ENCODE measurements at regions not wholly inside any gene's neighbourhood (a gene's known extent, or its start where the extent isn't known, plus 50 kb on each side); places are given as distances from the start of the nearest gene placed in this dataset.
A peak's percentile ranks its signal among the peaks of the same experiment; 100 is the strongest.

DNA sequence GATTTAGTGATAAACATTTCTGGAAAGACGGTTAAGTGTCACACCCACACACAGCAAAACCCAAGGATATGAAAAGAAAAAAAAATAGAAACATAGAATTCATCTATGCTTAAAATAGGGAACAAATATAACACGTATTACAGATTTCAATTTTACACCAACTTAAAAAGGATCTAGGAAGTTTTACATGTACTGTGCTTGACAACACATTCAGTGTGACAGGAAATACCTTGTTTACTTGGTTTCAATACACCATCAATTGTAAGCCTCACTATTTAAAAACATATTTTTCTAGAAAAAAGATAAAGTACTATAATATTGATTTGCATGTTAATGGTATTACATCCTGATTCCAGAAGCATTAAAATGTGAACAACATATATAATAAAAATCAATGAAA is 77.0 kb upstream of the SPRY1 start:
- Histone ChIP-seq H3K4me1 (ENCODE audit: control insufficient read depth, insufficient read depth, low read length) (no peaks in the 10 kb centered on the region), H3K27me3 (ENCODE audit: control insufficient read depth, insufficient read depth) (no peaks in the 10 kb centered on the region), H3K9me3 (ENCODE audit: control insufficient read depth, low read length) (no peaks in the 10 kb centered on the region), H3K4me3 (ENCODE audit: low read length) (no peak overlapping the region), H3K27ac (ENCODE audit: low read length) (no peak overlapping the region)
- ATAC-seq (no peak), DNase-seq (no peak)
- WGBS, result 83% methylated on average over 2 of the region's 2 CpGs
- intact Hi-C loops (cut with DNase I), result no loop called here

DNA sequence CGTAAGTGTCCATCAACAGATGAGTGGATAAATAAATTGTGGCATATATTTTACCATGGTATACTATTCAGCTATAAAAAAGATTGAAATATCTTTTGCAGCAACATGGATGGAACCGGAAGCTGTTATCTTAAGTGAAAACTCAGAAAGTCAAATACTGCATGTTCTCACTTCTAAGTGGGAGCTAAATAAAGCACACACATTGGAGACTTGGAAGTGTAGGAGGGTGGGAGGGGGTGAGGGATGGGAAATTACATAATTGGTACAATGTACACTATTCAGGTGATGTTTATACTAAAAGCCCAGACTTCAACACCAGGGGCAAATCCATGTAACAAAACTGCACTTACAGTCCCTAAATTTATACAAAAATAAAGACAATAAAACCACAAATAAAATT is 72.6 kb upstream of the SPRY1 start:
- Histone ChIP-seq H3K4me3 (ENCODE audit: low read length) (no peak overlapping the region), H3K27me3 (ENCODE audit: control insufficient read depth, insufficient read depth) (no peaks in the 10 kb centered on the region), H3K4me1 (ENCODE audit: control insufficient read depth, insufficient read depth, low read length) (no peaks in the 10 kb centered on the region), H3K9me3 (ENCODE audit: control insufficient read depth, low read length) (no peaks in the 10 kb centered on the region), H3K27ac (ENCODE audit: low read length) (no peak overlapping the region)
- ATAC-seq (no peak), DNase-seq (no peak)
- intact Hi-C loops (cut with DNase I), result no loop called here
- 72% methylated on average over 2 of the region's 2 CpGs for WGBS

DNA sequence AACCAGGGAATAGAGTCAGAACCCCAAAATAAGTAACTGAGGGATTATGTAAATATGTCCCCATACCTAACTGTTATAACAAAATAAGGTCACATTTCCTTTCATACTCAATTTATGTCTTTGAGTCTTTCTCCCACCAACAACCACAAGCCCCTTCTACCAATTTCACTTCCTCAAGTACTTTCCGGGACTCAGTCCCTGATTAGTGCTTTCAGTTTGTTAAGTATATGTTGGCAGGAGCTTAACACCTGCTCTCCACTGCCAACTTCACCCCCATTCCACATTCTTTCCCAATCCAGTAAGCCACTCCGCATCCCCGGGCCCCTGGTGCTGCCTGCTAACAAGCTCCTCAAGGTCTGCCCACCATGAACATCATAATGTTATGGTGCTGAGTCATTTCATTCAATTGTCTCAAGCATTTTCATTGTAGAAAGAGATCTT is 71.3 kb upstream of the SPRY1 start:
- WGBS, result 60% methylated on average over 3 of the region's 3 CpGs
- no peaks in the 10 kb centered on the region for H3K9me3 ChIP-seq (ENCODE audit: control insufficient read depth, low read length)
- intact Hi-C loops (cut with DNase I), result no loop called here
- no peak for DNase-seq
- no peak overlapping the region for H3K27ac ChIP-seq (ENCODE audit: low read length)
- no peak overlapping the region for H3K4me3 ChIP-seq (ENCODE audit: low read length)
- ATAC-seq, result no peak
- no peaks in the 10 kb centered on the region for H3K4me1 ChIP-seq (ENCODE audit: control insufficient read depth, insufficient read depth, low read length)
- H3K27me3 ChIP-seq (ENCODE audit: control insufficient read depth, insufficient read depth), result no peaks in the 10 kb centered on the region

DNA sequence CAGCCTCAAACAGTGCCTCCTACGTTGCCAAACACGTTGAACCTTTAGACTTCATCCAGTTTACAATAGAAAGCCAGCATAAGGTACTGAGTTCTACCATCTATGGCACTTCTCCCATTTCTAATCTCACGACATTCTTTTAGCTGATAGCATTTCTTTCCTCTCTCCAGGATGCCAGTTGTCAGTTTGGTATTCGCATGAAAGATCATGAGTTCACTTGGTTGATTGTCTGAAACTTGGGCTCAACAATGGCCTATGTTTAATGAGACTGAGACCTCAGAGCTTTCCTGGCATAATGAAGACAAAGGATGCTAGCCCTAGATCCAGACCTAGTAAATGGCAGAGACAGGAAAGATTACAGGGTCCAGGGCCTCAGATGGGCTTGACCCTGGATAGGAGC is 69.2 kb upstream of the SPRY1 start:
- 63% methylated on average over 4 of the region's 4 CpGs for WGBS
- intact Hi-C loops (cut with DNase I), result no loop called here
- no peaks in the 10 kb centered on the region for H3K4me1 ChIP-seq (ENCODE audit: control insufficient read depth, insufficient read depth, low read length)

DNA sequence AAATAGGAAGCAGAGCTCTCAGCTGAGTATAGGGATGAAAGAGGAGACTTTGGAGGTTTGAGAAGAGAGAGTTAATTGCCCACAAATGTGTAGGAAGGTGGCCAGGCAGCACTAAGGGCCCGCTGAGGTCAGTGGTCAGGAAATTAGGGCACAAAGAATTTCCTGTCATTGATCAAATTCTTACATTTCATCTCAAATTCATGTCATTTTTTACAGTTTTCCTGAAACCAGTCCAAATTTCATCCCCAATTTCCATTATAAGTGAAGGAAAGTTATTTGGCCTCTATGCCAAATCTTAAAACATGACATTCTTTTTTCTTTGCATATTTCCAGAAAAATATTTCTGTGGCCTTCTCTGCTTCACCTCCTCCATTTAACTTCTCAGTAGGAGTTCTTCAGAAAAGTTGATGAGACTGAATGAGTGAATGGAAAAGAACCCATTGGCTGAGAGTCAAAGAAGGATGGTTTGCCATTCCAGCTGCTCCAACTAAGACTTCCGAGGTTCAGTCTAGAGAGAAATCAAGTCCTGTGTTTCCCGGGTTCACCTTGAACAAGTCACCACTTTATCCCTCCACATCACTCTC is 68.7 kb upstream of the SPRY1 start:
- intact Hi-C loops (cut with DNase I), result no loop called here
- no peaks in the 10 kb centered on the region for H3K27me3 ChIP-seq (ENCODE audit: control insufficient read depth, insufficient read depth)
- no peak overlapping the region for H3K4me3 ChIP-seq (ENCODE audit: low read length)
- DNase-seq (no peak), ATAC-seq (no peak)
- no peaks in the 10 kb centered on the region for H3K4me1 ChIP-seq (ENCODE audit: control insufficient read depth, insufficient read depth, low read length)
- H3K27ac ChIP-seq (ENCODE audit: low read length), result no peak overlapping the region
- WGBS, result 52% methylated on average over 3 of the region's 3 CpGs
- H3K9me3 ChIP-seq (ENCODE audit: control insufficient read depth, low read length), result no peaks in the 10 kb centered on the region

More for the DNA sequence above, 69.2 kb upstream of the SPRY1 start:
- DNase-seq, result no peak
- ATAC-seq, result no peak
- Histone ChIP-seq H3K4me3 (ENCODE audit: low read length) (no peak overlapping the region), H3K27ac (ENCODE audit: low read length) (no peak overlapping the region), H3K27me3 (ENCODE audit: control insufficient read depth, insufficient read depth) (no peaks in the 10 kb centered on the region), H3K9me3 (ENCODE audit: control insufficient read depth, low read length) (no peaks in the 10 kb centered on the region)

DNA sequence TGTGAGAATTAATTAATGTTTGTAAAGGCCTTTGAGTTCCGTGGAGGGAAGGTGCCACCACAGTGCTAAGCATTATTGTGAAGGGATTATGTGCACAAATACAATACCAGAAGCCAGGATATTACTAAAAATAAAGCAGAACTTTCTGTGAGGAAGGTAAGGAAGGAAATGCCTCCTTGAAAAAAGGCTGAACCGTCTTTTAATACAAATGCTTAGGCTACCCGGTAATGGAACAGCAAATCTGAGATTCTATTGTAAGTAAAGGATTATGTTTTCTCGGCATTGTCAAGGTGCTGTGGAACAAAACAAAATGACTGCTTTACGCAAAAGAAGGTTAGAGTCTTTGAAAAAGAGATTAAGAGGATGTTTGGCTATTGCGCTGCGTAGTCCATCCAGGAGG is 57.9 kb upstream of the SPRY1 start:
- ATAC-seq, result no peak
- Histone ChIP-seq H3K4me1 (ENCODE audit: control insufficient read depth, insufficient read depth, low read length) (peaks cover 3% of the 10 kb centered on the region), H3K27me3 (ENCODE audit: control insufficient read depth, insufficient read depth) (no peaks in the 10 kb centered on the region), H3K9me3 (ENCODE audit: control insufficient read depth, low read length) (no peaks in the 10 kb centered on the region), H3K27ac (ENCODE audit: low read length) (peak overlapping the region; percentile 42), H3K4me3 (ENCODE audit: low read length) (no peak overlapping the region)
- no peak for DNase-seq
- WGBS, result 69% methylated on average over 7 of the region's 7 CpGs
- intact Hi-C loops (cut with DNase I), result no loop called here

DNA sequence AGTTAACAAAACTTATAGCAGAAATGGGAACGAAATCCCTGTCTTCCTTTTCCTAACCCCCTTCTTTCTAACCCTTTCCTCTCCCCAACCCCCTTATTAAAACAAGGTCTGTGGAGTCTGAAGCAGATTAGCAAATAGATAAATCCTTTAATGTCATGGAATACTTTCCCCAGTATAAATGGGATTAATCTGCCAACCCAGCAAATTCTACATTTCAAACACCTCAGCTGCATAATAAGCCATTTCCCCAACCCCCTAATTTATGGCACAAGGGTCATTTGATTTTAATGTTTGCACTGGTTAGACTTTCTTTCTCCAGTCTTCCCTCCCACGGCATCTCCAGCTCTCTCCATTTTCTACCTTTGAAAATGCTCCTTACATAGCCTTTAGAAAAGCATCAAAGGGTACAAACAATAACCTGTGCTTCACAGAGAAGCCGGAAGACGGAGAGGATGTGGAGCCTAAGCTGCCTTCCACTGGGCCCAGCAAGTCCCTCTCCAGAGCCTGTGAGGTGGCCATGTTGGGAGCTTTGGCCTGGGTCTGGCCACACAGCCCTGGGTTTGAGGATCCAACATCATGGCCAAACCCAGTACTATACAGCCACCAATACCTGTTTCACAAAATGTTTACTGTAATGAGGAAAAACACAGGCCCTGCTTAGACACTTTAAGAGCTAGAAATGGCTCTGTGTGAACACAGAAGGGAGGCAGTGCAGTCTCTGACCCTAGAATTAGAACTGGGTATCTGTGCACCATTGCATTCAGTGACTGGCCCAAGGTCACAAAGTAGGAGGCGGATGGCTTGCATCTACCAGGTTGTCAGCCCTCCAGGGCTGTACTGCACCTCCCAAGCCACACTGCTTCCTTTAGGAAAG is 56.9 kb upstream of the SPRY1 start:
- H3K4me1 ChIP-seq (ENCODE audit: control insufficient read depth, insufficient read depth, low read length), result peaks cover 3% of the 10 kb centered on the region
- H3K4me3 ChIP-seq (ENCODE audit: low read length), result no peak overlapping the region
- DNase-seq (no peak), ATAC-seq (peak in 1 of 2 donors; percentile 46)
- intact Hi-C loops (cut with DNase I), result loop anchor here in 1 of 4 donors (10.0 kb wide), 1 partner anchor 95 kb away; no protein-coding TSS in a partner anchor
- WGBS, result 87% methylated on average over 5 of the region's 5 CpGs
- H3K27me3 ChIP-seq (ENCODE audit: control insufficient read depth, insufficient read depth), result no peaks in the 10 kb centered on the region
- peak overlapping the region; percentile 81 for H3K27ac ChIP-seq (ENCODE audit: low read length)
- H3K9me3 ChIP-seq (ENCODE audit: control insufficient read depth, low read length), result no peaks in the 10 kb centered on the region

DNA sequence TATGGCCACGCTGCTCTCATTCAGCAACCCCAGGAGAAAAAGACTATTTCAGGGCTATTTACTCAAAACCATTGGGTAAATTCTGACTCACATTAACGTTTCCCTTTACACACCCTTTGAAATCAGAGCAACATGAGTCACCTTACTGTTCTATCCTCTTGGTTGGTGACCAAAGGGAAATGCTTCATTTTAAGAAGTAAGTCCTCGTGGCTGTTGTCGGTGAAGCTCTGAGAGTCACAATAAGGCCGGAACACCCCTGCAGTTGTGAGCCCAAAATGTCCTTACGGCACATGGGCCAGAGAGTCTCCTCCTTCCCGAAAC is 56.3 kb upstream of the SPRY1 start:
- no peak overlapping the region for H3K27ac ChIP-seq (ENCODE audit: low read length)
- intact Hi-C loops (cut with DNase I), result loop anchor here in 1 of 4 donors (10.0 kb wide), 1 partner anchor 96 kb away; no protein-coding TSS in a partner anchor
- 74% methylated on average over 7 of the region's 7 CpGs for WGBS
- DNase-seq, result no peak
- H3K27me3 ChIP-seq (ENCODE audit: control insufficient read depth, insufficient read depth), result no peaks in the 10 kb centered on the region
- ATAC-seq, result peak; percentile 40 to 85
- peaks cover 3% of the 10 kb centered on the region for H3K4me1 ChIP-seq (ENCODE audit: control insufficient read depth, insufficient read depth, low read length)
- no peaks in the 10 kb centered on the region for H3K9me3 ChIP-seq (ENCODE audit: control insufficient read depth, low read length)
- no peak overlapping the region for H3K4me3 ChIP-seq (ENCODE audit: low read length)

DNA sequence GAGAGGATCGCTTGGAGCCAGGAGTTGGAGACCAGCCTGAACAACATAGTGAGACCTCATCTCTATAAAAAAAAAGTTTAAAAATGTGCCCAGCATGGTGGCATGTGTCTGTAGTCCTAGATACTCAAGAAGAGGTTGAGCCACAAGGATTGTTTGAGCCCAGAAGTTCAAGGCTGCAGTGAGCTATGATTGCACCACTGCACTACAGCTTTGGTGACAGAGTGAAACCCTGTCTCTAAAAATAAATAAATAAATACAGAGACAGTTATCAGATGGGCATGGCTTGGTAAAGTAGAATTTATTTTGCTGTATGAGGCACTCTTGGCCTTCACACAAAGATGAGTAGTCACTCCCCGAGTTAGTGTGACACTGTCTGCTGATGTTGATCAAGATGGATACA is 54.1 kb upstream of the SPRY1 start:
- no peak for ATAC-seq
- DNase-seq, result no peak
- intact Hi-C loops (cut with DNase I), result loop anchor here in 1 of 4 donors (10.0 kb wide), 1 partner anchor 98 kb away; no protein-coding TSS in a partner anchor
- Histone ChIP-seq H3K4me3 (ENCODE audit: low read length) (no peak overlapping the region), H3K4me1 (ENCODE audit: control insufficient read depth, insufficient read depth, low read length) (peaks cover 3% of the 10 kb centered on the region), H3K27ac (ENCODE audit: low read length) (no peak overlapping the region), H3K9me3 (ENCODE audit: control insufficient read depth, low read length) (no peaks in the 10 kb centered on the region), H3K27me3 (ENCODE audit: control insufficient read depth, insufficient read depth) (no peaks in the 10 kb centered on the region)
- WGBS, result 69% methylated on average over 2 of the region's 2 CpGs

DNA sequence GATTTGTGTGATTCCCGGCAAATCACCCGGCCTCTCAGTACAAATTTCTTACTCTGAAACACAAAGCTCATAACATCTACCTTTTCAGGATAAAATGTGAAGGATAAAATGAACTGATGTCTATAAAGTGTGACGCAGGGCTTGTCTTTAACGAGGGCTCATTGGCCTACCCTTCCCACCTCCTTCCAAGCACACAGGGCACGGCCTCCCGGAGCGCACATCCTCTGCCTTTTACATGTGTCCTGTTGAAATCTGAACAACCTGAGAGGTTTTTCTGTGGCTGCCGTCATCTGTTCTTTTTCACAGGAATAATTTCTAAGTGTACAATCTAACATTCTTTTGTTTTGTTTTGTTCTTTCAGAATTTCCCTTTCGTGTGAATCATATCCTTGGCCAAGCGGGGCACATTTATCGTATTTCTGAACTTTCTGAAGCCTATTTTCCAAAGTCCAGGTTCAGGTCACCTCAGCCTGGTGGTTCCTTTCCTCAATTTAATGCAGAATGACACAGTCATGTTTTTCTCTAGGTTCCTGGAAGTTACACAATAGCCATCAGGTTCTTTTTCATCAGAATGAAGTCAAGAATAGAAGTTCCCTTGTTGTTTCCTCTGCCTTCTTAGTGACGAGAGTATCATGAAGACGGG is 53.1 kb upstream of the SPRY1 start:
- H3K4me3 ChIP-seq (ENCODE audit: low read length), result no peak overlapping the region
- DNase-seq (no peak), ATAC-seq (no peak)
- H3K4me1 ChIP-seq (ENCODE audit: control insufficient read depth, insufficient read depth, low read length), result peaks cover 3% of the 10 kb centered on the region
- no peaks in the 10 kb centered on the region for H3K27me3 ChIP-seq (ENCODE audit: control insufficient read depth, insufficient read depth)
- no peaks in the 10 kb centered on the region for H3K9me3 ChIP-seq (ENCODE audit: control insufficient read depth, low read length)
- intact Hi-C loops (cut with DNase I), result loop anchor here in 1 of 4 donors (10.0 kb wide), 1 partner anchor 99 kb away; no protein-coding TSS in a partner anchor
- H3K27ac ChIP-seq (ENCODE audit: low read length), result no peak overlapping the region
- 81% methylated on average over 13 of the region's 13 CpGs for WGBS
